D341Med (cell line): ENCODE measurements at regions not wholly inside any gene's neighbourhood (a gene's known extent, or its start where the extent isn't known, plus 50 kb on each side); places are given as distances from the start of the nearest gene placed in this dataset.
A peak's percentile ranks its signal among the peaks of the same experiment; 100 is the strongest.
"Not testable (repeated sequence)": the region's sequence is repeated elsewhere in the genome, so short reads cannot be mapped to it uniquely, and the experiment has no call there.

Experiments
- DNase-seq: peaks from one replicate; pipeline ENCODE4 v3.0.0; 2012; ENCODE audit warnings: low spot score

- no peak for DNase-seq
These were observed 188.0 kb upstream of the NR2F2 start for GRCh38 chr15:96142498-96142897.

- no peak for DNase-seq
These were observed 185.8 kb upstream of the NR2F2 start for GRCh38 chr15:96144734-96145133.

DNA sequence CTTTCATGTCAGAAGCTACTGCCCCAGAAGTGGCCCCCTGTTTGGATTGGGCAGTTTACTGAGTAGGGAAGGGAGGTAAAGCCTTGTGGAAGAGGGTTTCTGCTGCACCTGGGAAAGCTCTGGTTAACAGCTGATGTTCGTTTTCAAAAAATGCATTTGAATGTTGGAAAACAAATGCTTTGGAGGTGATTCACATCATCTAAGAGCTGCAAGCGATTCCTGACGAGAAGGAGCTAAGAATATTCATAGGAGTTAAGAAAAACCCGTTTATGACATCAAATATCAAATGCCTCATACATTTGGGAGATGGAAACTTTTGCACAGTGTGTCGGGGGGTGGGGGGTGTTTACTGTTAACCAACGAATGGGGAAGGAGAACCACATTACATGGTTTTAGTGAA is 183.8 kb upstream of the NR2F2 start:
- no peak for DNase-seq

GRCh38 chr15:96147267-96147666 is 183.2 kb upstream of the NR2F2 start:
- DNase-seq = no peak

DNA sequence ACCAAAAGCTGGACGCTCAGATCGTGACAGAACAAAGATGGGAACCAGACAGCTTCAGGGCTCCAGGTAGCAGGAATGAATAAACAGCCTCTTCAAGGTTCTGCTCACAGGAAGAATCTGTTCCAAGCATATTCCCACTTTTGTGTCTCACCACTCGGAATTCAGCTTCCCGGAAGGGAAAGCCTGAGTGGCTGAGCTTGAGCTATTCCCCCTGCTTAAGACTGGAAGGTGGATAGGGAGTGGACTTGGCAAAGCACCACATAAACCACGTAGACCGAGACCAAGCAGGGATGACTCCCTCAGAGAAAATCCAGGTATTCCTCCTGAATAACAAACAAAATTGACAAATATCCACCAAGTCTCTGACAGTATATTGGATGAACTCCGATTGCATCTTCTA is 180.2 kb upstream of the NR2F2 start:
- DNase-seq = no peak

- not testable (repeated sequence) for DNase-seq
These were observed 178.8 kb upstream of the NR2F2 start for GRCh38 chr15:96151749-96152148.

DNA sequence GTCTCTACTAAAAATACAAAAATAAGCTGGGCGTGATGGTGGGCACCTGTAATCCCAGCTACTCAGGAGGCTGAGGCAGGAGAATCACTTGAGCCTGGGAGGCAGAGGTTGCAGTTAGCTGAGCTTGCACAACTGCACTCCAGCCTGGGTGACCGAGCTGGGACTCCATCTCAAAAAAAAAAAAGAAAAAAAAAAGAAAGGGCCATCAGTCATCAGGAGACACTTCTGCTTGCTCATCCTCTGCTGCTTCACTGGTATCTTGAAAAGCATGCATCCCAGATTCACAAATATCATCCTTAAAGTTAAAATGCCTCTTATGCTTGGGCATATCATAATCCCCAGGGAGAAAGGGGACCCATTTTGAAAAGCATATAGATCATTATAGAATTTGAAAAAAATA is 176.6 kb upstream of the NR2F2 start:
- no peak for DNase-seq

- DNase-seq = no peak
These were observed 171.6 kb upstream of the NR2F2 start for GRCh38 chr15:96158938-96159337.

DNA sequence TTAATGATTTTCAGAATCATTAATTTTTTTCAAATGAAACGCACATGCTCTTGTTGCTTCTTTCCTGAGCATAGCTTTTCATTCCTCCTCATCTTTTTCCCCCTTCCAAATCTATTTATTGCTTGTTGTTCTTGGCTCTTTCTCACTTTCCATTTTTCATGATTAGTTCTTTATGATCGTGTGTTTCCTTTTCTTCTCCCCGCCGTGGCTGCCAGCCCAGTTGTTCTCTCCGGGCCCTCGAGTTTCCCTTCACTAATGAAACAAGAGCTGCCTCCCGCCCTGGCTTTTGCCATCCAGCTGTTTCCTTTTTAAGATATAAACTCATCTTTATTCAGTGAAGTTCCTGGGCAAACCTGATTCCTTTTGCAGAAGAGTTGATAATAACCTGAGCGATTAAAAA is 170.2 kb upstream of the NR2F2 start:
- no peak for DNase-seq

DNA sequence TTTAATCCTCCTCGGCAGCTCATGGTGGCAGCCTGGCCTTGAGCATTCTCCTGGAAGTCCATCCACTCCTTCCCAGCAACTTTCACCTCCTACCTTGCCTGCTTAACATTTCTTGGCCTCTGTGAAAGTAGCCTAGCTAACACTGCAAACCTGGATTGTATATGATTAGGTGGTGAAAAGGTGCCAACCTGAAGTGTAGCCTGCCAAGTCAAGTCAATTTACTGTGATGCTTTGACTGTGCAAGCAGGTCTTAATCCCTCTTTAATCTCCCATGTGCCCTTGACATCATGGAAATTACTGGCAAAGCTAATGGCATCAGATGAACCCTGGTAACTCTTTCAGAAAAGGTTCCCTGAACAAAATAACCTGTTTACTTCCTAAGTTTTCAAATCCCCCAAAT is 169.7 kb upstream of the NR2F2 start:
- DNase-seq = peak; percentile 29

- DNase-seq = no peak
These were observed 168.2 kb upstream of the NR2F2 start for GRCh38 chr15:96162322-96162721.

DNA sequence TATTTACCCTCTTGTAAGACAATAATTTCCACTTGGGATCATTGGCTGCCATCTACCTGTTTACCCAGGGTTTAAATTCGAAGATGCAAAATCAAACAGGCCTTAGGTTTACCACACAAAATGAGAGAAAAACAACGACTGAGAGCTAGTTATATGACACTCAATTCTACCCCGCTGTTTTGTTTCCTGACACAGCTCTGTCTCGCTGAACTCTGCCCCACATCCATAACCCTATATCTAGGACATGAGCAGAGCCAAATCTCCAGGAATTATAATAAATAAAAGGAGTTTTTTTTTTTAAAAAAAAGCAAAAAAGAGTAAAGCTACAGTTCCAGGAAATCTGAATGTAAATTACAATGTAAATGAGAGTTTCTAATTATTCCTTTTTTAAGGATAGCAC is 165.4 kb upstream of the NR2F2 start:
- no peak for DNase-seq

DNA sequence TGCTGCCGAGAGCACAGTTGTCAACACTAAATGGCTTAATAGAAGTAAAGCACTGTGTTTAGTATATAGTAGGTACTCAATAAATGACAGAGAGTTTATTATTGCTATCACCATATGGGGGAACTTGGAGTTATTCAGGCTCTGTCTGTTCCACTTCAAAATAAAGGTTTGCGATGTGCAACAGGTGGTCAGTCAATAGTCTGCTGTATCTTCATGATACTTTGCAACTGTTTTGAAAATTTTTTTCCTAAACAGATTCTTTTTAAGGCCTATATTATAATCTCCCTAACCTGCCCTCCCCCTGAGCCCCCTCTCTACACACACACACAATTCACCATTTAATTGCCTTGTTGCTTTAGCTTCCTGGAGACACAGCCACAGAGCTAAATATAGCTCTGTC is 164.7 kb upstream of the NR2F2 start:
- DNase-seq = no peak

DNA sequence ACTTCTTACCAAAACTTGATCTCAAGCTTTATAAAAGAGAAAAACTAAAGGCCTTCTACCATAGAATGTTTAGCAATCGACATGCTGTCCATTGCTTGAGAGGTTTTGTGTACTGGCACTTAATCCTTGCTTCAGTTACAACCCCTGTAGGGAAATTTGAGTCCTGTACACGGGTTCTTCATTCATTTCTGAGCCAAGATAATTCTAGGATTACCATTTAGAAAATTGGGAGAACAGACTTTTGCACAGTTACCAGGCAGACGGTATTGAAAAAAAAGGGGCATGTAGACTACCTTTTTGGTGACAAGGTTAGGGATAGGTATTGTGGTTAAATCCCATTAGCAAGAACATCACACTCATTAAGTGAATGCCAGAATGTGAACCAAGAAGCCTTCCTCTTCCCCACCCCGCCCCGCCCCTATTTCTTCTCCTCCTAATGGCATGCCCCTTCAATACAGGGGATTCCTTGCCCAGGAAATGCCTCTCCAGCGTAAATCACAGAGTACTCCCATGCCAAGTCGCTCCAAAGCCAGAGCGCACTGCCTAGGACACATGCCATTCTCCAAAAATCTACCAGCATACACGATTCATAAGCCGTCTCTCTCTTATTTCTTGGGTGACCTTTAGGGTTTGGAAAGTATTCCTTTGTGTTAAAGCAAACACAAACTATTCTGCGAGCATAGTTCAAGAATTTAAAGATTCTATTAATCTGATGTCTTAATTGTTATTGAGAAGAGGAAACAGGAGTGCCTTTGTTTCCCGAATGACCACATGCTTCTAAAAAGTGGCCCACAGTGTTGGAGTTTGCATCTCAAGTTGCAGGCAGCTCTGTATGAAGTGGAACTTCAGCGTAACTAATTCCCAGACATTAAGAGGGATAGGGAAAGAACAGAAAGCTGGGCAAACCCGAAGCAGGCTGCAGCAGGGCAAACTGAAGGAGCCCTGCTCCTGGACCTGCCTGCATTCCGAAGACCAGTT is 164.0 kb upstream of the NR2F2 start:
- DNase-seq = no peak

DNA sequence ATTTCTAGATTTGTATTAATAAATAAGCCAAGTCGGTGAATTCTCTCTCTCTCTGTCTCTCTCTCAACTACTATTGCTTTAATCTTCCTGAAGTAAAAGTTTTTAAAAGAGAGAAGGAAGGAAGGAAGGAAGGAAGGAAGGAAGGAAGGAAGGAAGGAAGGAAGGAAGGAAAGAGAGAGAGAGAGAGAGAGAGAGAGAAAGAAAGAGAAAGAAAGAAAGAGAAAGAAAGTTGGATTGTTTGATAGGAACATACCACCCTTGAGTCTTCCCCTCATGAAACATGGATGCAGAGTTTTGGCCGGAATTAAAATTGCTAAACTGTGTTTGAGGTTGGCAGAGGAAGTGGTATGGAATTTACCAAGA is 159.9 kb upstream of the NR2F2 start:
- not testable (repeated sequence) for DNase-seq

DNA sequence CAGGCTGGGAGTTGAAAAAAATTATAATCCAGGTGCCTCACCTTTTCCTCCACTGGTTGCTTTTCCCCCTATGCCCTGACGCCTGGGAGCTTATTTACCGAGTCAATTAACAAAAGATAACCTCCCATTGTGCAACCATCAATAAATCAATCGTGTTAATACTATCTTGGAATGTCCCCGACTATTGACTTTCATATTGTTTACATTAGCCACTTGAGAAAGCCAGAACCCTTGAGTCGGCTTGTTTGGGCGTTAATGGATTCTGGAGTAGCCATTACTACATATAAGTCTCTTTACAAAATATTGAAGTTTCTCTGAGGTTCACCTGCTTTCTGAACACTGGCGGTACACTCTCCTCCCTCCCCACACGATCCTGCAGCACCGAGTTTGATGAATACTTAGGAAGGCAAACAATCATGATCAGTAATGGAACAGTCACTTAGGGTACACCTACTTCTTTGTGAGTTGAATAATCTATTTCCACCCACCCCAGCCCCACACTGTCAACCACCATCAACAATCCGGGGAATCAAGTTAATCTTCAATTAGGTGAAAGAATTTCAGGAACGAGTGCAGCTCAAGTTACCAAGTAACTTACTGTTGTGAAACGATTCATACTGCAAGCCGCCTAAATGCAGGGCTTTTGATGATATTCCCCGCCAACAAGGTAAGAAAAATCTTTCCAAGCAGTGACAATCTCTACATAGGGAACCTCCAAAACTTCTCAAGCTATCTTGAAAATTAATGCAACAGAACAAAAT is 159.3 kb upstream of the NR2F2 start:
- DNase-seq = no peak

GRCh38 chr15:96171853-96172296 is 158.6 kb upstream of the NR2F2 start:
- DNase-seq = no peak

GRCh38 chr15:96172417-96172816 is 158.1 kb upstream of the NR2F2 start:
- DNase-seq = no peak

DNA sequence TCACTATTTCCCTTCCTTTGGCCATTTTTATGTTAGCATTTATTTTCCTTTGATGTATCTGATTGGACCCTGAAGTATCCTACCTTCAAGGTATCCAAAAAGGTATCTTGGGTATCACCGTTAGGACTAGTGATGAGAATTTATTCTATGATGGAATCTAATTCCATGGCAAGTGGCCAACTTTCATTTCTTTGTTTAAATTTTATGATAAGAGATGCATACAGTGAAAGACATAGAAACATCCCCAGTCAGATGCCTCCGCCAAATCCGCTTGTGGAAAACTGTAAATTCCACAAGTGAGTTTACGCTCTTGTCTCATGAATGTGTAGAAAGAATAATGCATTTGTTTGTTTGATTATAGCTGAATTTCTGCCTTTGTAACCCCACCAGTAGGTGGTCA is 153.7 kb upstream of the NR2F2 start:
- DNase-seq = no peak

DNA sequence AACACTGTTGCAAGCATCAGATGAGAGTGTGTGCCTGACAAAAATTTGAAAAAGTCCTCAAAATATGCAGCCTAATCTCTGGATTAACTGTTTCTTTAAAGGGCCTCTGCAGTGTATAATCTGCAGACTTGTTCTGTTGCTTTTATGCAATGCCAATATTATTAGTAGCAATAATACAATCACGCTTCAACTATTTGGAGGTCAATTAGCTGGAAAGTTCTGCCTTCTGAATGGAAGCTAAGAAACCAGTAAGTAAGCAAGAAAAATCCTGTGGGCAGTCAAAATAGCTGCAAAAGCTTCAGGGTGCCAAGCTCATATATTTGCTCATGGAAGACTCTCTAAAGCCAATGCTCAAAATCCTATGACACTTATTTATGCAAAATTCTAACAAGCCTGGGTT is 153.2 kb upstream of the NR2F2 start:
- no peak for DNase-seq

- no peak for DNase-seq
These were observed 150.3 kb upstream of the NR2F2 start for GRCh38 chr15:96180087-96180748.

- no peak for DNase-seq
These were observed 149.3 kb upstream of the NR2F2 start for GRCh38 chr15:96181217-96181616.

- DNase-seq = no peak
These were observed 148.6 kb upstream of the NR2F2 start for GRCh38 chr15:96181873-96182301.
